ENCODE measurements at regions not wholly inside any gene's neighbourhood (a gene's known extent, or its start where the extent isn't known, plus 50 kb on each side); places are given as distances from the start of the nearest gene placed in this dataset.

DNA sequence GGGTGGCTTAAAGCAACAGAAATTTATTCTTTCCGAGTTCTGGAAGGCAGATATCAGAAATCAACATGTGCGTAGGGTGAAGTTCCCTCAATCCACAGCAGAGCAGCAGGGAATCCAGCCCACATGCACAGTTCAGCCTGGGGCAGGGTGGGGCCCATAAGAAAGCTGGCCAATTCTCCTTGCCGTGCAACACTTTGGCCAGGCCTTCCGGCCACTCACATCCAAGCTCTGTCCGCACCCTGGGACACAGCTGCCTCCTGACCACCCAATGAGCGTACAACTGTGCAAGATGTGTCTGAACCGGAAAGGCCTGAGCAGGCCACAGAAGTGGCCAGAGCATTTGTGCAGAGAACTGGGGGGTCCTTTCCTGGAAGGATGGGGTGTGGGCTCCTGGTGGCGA, 274.9 kb downstream of the GADD45G start:
- no peak for DNase-seq (ENCODE audit: low read depth)
- no peak overlapping the region for H3K4me3 ChIP-seq (ENCODE audit: low read depth, low read length)

DNA sequence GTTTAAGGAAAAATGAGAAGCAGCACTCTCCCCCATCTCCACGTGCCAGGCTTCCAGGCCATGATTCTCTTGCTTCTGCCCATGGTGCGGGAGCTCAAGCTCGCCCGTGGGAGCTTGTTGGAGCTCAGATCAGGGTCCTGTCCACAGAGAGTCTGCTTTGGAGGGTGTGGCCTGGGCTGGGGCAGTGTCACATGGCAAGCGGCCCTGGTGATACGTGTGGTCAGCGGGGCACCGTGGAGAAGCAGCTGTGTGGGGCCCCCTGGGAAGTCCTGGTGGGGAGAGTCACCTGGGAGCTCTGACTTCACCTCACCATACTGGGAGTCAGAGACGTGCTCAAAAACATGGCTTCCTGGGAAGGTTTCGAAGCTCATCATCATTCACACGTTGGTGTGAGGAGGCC, 275.3 kb downstream of the GADD45G start:
- TF ChIP-seq POLR2A (IDR thresholded peaks at IDR 0.05; ENCODE audit: extremely low read depth, insufficient read length) = no peak
- TF ChIP-seq, protein P1, sequence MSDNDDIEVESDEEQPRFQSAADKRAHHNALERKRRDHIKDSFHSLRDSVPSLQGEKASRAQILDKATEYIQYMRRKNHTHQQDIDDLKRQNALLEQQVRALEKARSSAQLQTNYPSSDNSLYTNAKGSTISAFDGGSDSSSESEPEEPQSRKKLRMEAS (IDR thresholded peaks at IDR 0.05; ENCODE audit: low read depth, low read length) = no peak
- TF ChIP-seq, protein P2, sequence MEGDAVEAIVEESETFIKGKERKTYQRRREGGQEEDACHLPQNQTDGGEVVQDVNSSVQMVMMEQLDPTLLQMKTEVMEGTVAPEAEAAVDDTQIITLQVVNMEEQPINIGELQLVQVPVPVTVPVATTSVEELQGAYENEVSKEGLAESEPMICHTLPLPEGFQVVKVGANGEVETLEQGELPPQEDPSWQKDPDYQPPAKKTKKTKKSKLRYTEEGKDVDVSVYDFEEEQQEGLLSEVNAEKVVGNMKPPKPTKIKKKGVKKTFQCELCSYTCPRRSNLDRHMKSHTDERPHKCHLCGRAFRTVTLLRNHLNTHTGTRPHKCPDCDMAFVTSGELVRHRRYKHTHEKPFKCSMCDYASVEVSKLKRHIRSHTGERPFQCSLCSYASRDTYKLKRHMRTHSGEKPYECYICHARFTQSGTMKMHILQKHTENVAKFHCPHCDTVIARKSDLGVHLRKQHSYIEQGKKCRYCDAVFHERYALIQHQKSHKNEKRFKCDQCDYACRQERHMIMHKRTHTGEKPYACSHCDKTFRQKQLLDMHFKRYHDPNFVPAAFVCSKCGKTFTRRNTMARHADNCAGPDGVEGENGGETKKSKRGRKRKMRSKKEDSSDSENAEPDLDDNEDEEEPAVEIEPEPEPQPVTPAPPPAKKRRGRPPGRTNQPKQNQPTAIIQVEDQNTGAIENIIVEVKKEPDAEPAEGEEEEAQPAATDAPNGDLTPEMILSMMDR (IDR thresholded peaks at IDR 0.05; ENCODE audit: low read depth, low read length) = no peak
- no peak for TF ChIP-seq MYC (IDR thresholded peaks at IDR 0.05; ENCODE audit: low read depth, low read length)
- no peak overlapping the region for H3K4me3 ChIP-seq (ENCODE audit: low read depth, low read length)
- no peak for DNase-seq (ENCODE audit: low read depth)

More for the DNA sequence above, 274.9 kb downstream of the GADD45G start:
- TF ChIP-seq, protein P1 (IDR thresholded peaks at IDR 0.05; ENCODE audit: low read depth, low read length) = no peak
- no peak for TF ChIP-seq MYC (IDR thresholded peaks at IDR 0.05; ENCODE audit: low read depth, low read length)
- TF ChIP-seq, protein P2 (IDR thresholded peaks at IDR 0.05; ENCODE audit: low read depth, low read length) = no peak
- TF ChIP-seq POLR2A (IDR thresholded peaks at IDR 0.05; ENCODE audit: extremely low read depth, insufficient read length) = no peak

DNA sequence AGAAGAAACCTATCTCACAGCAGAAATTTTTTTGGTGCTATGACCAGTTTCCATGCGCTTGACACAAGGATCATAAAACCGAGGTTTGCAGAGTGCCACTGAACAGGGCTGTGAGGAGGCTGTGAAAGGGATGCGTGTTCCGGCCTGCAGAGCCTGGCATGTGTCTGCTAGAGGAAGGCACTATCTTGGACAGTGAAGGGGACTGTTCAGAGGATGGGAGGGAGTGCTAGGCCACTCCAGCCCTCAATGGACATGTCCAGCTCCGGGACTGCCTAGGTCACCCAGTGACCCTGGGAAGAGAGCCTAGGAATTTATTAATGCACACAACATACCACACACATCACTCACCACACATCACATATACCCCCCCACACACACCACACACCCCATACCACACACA, 275.9 kb downstream of the GADD45G start:
- TF ChIP-seq POLR2A (IDR thresholded peaks at IDR 0.05; ENCODE audit: extremely low read depth, insufficient read length) (no peak), MYC (IDR thresholded peaks at IDR 0.05; ENCODE audit: low read depth, low read length) (no peak)
- TF ChIP-seq, protein P1 (IDR thresholded peaks at IDR 0.05; ENCODE audit: low read depth, low read length) = no peak
- TF ChIP-seq, protein P2 (IDR thresholded peaks at IDR 0.05; ENCODE audit: low read depth, low read length) = no peak
- H3K4me3 ChIP-seq (ENCODE audit: low read depth, low read length) = no peak overlapping the region
- no peak for DNase-seq (ENCODE audit: low read depth)

DNA sequence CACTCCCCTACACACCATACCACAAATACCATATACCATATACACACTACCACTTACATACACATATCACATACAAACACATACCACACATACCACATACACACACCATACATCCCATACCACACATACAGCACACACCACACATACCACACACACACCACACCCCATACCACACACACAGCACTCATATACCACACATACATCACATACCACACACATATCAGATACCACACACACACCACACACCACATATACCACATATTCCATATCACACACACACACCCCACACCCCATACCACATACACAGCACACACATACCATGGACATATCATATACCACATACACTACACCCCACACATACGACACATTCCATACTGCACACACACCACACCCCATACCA, 276.6 kb downstream of the GADD45G start:
- no peak for DNase-seq (ENCODE audit: low read depth)
- TF ChIP-seq, protein P1 (IDR thresholded peaks at IDR 0.05; ENCODE audit: low read depth, low read length) = no peak
- no peak for TF ChIP-seq MYC (IDR thresholded peaks at IDR 0.05; ENCODE audit: low read depth, low read length)
- TF ChIP-seq, protein P2 (IDR thresholded peaks at IDR 0.05; ENCODE audit: low read depth, low read length) = no peak
- no peak for TF ChIP-seq POLR2A (IDR thresholded peaks at IDR 0.05; ENCODE audit: extremely low read depth, insufficient read length)
- no peak overlapping the region for H3K4me3 ChIP-seq (ENCODE audit: low read depth, low read length)

DNA sequence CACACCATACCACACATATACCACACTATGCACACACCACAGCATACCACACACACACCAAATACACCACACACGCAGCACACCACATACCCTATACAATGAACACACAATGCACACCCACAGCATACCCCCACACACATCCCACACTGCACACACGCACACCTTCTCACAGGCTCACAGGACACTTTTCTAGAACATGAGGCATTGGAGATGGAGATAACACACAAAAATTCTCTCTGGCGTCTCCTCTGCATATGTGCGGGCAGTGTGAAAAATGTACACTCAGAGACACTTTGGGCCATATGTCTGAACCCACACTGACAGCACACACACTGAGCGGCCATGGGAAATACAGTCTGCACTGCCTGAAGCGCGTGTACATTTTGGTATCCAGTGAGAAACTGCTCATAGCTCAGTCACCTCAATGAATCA, 278.1 kb downstream of the GADD45G start:
- H3K4me3 ChIP-seq (ENCODE audit: low read depth, low read length) = no peak overlapping the region
- TF ChIP-seq, protein P2 (IDR thresholded peaks at IDR 0.05; ENCODE audit: low read depth, low read length) = no peak
- TF ChIP-seq POLR2A (IDR thresholded peaks at IDR 0.05; ENCODE audit: extremely low read depth, insufficient read length) (no peak), MYC (IDR thresholded peaks at IDR 0.05; ENCODE audit: low read depth, low read length) (no peak)
- TF ChIP-seq, protein P1 (IDR thresholded peaks at IDR 0.05; ENCODE audit: low read depth, low read length) = no peak
- DNase-seq (ENCODE audit: low read depth) = no peak
